ENCODE measurements at regions not wholly inside any gene's neighbourhood (a gene's known extent, or its start where the extent isn't known, plus 50 kb on each side); places are given as distances from the start of the nearest gene placed in this dataset.

DNA sequence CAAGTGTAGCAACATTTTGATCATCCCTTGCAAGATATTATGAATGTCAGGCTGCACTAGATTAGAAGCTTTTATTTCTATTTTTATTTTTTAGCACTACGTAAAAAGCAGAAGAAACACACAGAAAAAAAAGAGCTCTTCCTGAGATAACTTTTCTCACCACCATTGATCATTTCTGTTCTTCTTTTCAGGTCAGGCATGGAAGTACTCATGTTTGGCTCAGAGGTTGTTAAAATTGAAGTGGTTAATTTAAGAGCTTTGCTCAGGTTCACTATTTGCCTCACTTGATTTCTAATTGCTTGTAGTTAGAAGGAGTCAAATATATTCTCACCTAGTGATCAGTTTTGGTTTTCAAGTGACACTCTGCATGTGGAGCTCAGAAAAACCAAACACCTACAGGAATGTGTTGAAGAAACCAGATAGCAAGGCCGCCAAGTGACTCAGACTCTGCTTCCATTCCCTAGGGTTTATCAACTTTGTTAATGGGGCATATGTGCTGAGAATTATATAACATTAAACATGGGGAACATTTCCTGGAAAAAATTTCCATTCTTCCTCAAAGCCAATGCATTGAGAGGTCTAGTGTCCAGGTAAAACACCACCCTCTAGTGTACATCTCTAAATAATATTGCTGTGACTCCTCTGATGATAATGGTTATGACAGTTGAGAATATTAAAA, 679.8 kb downstream of the CETN3 start:
- no peaks in the 10 kb centered on the region for H3K9me3 ChIP-seq (ENCODE audit: insufficient read depth, low read depth, low read length)
- H3K27ac ChIP-seq (ENCODE audit: low read length): no peak overlapping the region
- H3K4me1 ChIP-seq (ENCODE audit: insufficient read depth, low read length): 0 out of 2 replicates have a peak, but pooled peaks cover 2% of the 10 kb centered on the region
- H3K4me3 ChIP-seq (ENCODE audit: low read length): no peak overlapping the region
- no peaks in the 10 kb centered on the region for H3K27me3 ChIP-seq (ENCODE audit: insufficient read depth, low read length)
- H3K9ac ChIP-seq (ENCODE audit: low read depth, low read length): no peak overlapping the region
- no peaks in the 10 kb centered on the region for H3K36me3 ChIP-seq (ENCODE audit: insufficient read depth, low read depth, low read length)

DNA sequence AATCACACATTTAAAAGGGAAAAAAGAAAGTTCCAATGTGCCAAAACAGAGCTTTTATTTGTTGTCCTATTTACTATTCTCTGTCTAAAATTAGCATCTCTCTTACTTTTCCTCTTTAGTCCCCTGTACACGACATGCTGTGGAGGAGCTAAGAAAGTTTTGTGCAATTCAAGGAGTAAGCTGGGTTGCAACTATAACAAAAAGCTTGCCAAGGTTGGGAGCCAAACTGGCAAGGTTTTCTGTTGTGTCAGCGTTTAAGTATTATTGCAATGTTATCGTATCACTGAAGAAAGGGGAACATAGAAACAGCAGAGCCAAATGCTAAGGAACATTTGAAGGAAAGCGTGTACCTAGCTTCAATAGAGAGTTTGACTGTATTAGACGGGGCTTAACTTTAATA, 680.8 kb downstream of the CETN3 start:
- H3K27ac ChIP-seq (ENCODE audit: low read length): no peak overlapping the region
- H3K9ac ChIP-seq (ENCODE audit: low read depth, low read length): no peak overlapping the region
- H3K4me1 ChIP-seq (ENCODE audit: insufficient read depth, low read length): 0 out of 2 replicates have a peak, but pooled peaks cover 2% of the 10 kb centered on the region
- H3K9me3 ChIP-seq (ENCODE audit: insufficient read depth, low read depth, low read length): no peaks in the 10 kb centered on the region
- no peak overlapping the region for H3K4me3 ChIP-seq (ENCODE audit: low read length)
- no peaks in the 10 kb centered on the region for H3K36me3 ChIP-seq (ENCODE audit: insufficient read depth, low read depth, low read length)
- no peaks in the 10 kb centered on the region for H3K27me3 ChIP-seq (ENCODE audit: insufficient read depth, low read length)

DNA sequence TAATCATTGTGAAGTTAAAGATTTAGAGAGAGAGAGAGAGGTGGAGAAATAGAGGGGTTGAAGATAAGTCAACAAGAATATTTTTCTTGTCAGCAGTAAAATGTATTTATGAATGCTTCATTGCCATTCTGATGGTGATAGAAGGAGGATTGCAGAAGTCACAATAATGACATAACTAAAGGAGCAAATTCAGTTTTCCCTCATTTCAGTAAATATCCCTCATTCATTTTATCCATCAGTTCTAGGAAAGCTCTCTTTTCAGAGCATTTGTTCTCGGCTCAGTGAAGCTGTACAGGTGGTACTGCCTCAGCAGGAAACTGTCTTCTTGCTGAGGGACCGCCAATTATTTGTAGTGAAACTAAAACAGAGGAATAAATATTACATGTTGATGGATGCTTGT, 681.4 kb downstream of the CETN3 start:
- Histone ChIP-seq H3K4me1 (ENCODE audit: insufficient read depth, low read length) (0 out of 2 replicates have a peak, but pooled peaks cover 2% of the 10 kb centered on the region), H3K27me3 (ENCODE audit: insufficient read depth, low read length) (no peaks in the 10 kb centered on the region), H3K9ac (ENCODE audit: low read depth, low read length) (no peak overlapping the region), H3K36me3 (ENCODE audit: insufficient read depth, low read depth, low read length) (no peaks in the 10 kb centered on the region), H3K27ac (ENCODE audit: low read length) (no peak overlapping the region), H3K9me3 (ENCODE audit: insufficient read depth, low read depth, low read length) (no peaks in the 10 kb centered on the region), H3K4me3 (ENCODE audit: low read length) (no peak overlapping the region)

DNA sequence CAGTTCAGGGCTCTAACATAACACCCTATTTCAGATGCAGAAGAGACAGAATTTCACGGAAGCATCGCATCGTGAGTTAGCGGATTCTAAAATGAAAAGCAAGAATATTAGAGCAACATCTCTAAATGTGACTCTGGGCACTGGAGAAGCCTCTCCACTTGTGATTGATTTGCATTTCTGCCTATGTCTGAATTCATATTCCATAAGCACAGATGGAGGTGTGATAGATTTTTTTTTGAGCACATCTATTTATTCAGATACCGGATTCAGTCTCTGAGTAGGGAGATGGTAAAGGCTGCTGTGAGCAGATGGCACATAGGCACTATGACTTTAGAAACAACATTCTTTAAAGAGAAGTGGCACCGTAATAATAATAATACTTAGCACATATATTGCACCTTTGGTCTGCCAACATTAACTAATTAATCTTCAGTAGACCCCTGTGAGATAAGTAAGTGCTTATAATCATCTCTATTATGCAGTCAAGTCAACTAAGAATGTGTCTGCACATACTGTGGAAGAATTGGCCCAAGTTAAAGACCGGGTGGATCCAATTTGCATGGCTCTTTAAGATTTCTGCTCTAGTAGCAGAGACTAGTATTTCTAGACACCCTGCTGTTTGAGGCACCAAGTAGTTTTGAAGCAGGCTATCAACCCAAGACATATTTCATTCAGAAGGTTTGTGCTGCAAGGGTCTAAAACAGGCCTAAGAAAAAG, 685.0 kb downstream of the CETN3 start:
- Histone ChIP-seq H3K9me3 (ENCODE audit: insufficient read depth, low read depth, low read length) (no peaks in the 10 kb centered on the region), H3K4me3 (ENCODE audit: low read length) (no peak overlapping the region), H3K27me3 (ENCODE audit: insufficient read depth, low read length) (no peaks in the 10 kb centered on the region), H3K4me1 (ENCODE audit: insufficient read depth, low read length) (no peaks in the 10 kb centered on the region), H3K27ac (ENCODE audit: low read length) (no peak overlapping the region), H3K36me3 (ENCODE audit: insufficient read depth, low read depth, low read length) (no peaks in the 10 kb centered on the region), H3K9ac (ENCODE audit: low read depth, low read length) (no peak overlapping the region)

DNA sequence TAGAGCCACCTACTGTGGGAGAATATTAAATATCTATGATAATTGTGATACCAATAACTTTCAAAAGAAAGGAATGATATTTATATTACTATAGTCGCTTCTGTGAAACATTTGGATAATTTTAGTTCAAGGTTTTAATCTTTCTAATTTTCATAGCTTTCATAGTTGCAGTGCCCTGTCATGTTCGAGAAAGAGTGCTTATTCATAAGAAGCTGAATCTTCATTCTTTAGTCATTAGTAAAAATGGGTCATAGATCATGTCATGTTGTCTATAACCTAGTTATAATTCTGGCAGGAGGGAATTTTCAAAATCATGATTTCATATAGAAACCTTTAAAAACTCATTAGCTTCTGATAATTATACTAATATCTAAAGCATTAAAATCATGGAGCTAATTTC, 685.6 kb downstream of the CETN3 start:
- Histone ChIP-seq H3K27ac (ENCODE audit: low read length) (no peak overlapping the region), H3K4me1 (ENCODE audit: insufficient read depth, low read length) (no peaks in the 10 kb centered on the region), H3K27me3 (ENCODE audit: insufficient read depth, low read length) (no peaks in the 10 kb centered on the region), H3K9me3 (ENCODE audit: insufficient read depth, low read depth, low read length) (no peaks in the 10 kb centered on the region), H3K4me3 (ENCODE audit: low read length) (no peak overlapping the region), H3K9ac (ENCODE audit: low read depth, low read length) (no peak overlapping the region), H3K36me3 (ENCODE audit: insufficient read depth, low read depth, low read length) (no peaks in the 10 kb centered on the region)

DNA sequence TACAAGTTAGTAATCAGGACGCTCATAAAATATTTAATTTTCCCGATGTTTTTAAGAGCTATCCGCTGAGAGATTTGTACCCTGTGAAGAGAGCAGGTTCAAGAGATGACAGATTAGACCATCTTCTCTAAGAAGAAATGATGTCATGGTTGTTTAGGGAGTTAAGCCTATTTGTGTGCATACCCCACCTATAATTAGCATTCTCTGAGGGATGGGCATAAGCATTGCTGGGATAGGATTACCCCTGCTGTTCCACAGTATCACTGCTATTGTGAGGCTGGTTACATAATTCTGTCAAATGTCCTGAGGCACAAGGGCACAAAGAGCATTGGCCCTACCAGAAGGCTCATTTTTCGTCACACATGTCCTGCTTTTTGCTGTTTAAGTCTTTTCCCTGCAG, 687.0 kb downstream of the CETN3 start:
- Histone ChIP-seq H3K9ac (ENCODE audit: low read depth, low read length) (no peak overlapping the region), H3K4me1 (ENCODE audit: insufficient read depth, low read length) (no peaks in the 10 kb centered on the region), H3K9me3 (ENCODE audit: insufficient read depth, low read depth, low read length) (no peaks in the 10 kb centered on the region), H3K36me3 (ENCODE audit: insufficient read depth, low read depth, low read length) (no peaks in the 10 kb centered on the region), H3K27ac (ENCODE audit: low read length) (no peak overlapping the region), H3K4me3 (ENCODE audit: low read length) (no peak overlapping the region), H3K27me3 (ENCODE audit: insufficient read depth, low read length) (no peaks in the 10 kb centered on the region)

DNA sequence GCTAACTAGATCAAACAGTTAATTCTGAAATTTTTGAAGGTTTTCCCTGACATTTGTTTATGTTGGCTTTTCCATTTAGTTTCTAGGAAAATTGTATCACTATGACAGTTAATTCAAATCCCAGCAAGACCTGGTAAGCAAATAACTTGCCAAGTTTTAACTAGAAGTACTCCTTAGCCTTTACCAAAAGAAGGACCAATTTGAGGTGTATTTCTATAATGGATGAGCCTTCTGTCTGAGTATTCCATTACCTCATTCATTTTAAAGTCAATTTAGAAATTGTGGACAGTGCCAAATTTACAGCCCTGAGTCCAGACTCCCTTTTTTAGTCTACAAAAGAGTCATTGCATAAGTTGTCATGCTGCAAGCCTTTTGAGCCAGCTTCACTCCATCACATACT, 687.6 kb downstream of the CETN3 start:
- Histone ChIP-seq H3K27ac (ENCODE audit: low read length) (no peak overlapping the region), H3K36me3 (ENCODE audit: insufficient read depth, low read depth, low read length) (no peaks in the 10 kb centered on the region), H3K27me3 (ENCODE audit: insufficient read depth, low read length) (no peaks in the 10 kb centered on the region), H3K9ac (ENCODE audit: low read depth, low read length) (no peak overlapping the region), H3K9me3 (ENCODE audit: insufficient read depth, low read depth, low read length) (no peaks in the 10 kb centered on the region), H3K4me1 (ENCODE audit: insufficient read depth, low read length) (no peaks in the 10 kb centered on the region), H3K4me3 (ENCODE audit: low read length) (no peak overlapping the region)

DNA sequence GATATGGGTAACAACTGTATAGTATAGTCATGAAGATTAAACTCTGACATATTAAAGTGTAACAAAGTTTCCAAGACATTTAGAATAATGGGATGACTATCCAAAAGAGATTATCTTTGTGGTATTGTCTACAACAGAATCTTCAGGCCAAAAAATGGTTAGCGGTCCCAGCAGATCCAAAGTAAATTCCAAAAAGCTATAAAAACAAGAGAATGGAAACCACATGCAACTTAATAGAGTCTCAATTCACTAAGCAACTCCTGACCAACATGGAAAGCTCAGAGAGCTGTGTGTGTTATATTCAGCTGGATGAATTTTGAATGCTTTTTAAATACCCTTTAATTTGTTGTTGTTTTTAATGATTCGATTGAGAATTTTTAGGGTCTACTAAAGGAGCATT, 688.2 kb downstream of the CETN3 start:
- H3K27me3 ChIP-seq (ENCODE audit: insufficient read depth, low read length): no peaks in the 10 kb centered on the region
- H3K27ac ChIP-seq (ENCODE audit: low read length): no peak overlapping the region
- no peaks in the 10 kb centered on the region for H3K4me1 ChIP-seq (ENCODE audit: insufficient read depth, low read length)
- no peak overlapping the region for H3K9ac ChIP-seq (ENCODE audit: low read depth, low read length)
- no peaks in the 10 kb centered on the region for H3K36me3 ChIP-seq (ENCODE audit: insufficient read depth, low read depth, low read length)
- no peak overlapping the region for H3K4me3 ChIP-seq (ENCODE audit: low read length)
- H3K9me3 ChIP-seq (ENCODE audit: insufficient read depth, low read depth, low read length): no peaks in the 10 kb centered on the region

DNA sequence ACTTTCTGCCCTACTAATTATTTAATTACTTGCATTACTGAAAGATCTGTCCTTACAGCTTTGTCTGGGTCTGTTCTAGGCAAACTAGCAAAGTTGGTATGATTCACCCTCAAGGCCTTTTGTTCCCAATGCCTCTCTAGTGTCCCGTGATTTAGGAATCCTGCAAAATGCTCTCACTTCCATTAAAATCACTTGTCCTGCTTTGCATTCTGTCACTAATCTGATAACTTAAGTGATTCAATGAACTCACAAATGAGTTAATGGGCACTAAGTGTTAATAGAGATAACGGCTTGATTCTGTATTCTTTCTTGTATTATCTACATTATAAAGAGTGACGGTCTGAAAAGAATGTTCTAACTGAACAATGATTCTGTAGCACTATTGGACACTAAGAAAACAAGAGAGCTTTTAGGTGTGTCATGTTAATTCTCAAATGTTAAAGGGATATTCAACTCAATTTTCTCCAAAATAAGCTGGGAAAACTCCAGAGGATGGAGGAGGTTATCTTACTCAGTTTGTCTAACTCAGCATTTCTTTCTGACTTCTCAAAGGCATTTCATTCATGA, 697.3 kb downstream of the CETN3 start:
- Histone ChIP-seq H3K4me1 (ENCODE audit: insufficient read depth, low read length) (peaks cover 7% of the 10 kb centered on the region; the same call in 1 of the 2 replicates), H3K27ac (ENCODE audit: low read length) (no peak overlapping the region), H3K9ac (ENCODE audit: low read depth, low read length) (no peak overlapping the region), H3K4me3 (ENCODE audit: low read length) (no peak overlapping the region), H3K36me3 (ENCODE audit: insufficient read depth, low read depth, low read length) (no peaks in the 10 kb centered on the region), H3K9me3 (ENCODE audit: insufficient read depth, low read depth, low read length) (no peaks in the 10 kb centered on the region), H3K27me3 (ENCODE audit: insufficient read depth, low read length) (no peaks in the 10 kb centered on the region)

DNA sequence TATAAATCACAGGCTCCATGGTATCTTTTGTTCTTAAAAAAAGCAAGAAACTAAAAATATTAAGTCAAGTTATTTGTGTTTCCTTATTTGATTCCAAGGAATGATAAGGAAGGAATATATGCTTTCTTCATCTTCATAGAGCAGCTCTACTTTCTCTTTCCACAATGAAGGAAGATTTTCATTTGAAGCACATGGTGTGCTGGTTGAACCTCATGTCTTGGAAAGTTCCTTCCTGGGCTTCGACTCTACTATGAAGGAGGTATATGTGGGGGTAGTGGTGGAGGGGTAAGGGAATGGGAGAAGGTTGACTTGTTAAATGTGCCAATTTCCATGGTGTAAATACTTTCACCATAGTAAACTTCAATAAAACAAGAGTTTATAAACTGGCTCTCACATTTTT, 698.0 kb downstream of the CETN3 start:
- Histone ChIP-seq H3K4me1 (ENCODE audit: insufficient read depth, low read length) (peaks cover 11% of the 10 kb centered on the region; the same call in 1 of the 2 replicates), H3K9me3 (ENCODE audit: insufficient read depth, low read depth, low read length) (no peaks in the 10 kb centered on the region), H3K27ac (ENCODE audit: low read length) (no peak overlapping the region), H3K9ac (ENCODE audit: low read depth, low read length) (no peak overlapping the region), H3K4me3 (ENCODE audit: low read length) (no peak overlapping the region), H3K36me3 (ENCODE audit: insufficient read depth, low read depth, low read length) (no peaks in the 10 kb centered on the region), H3K27me3 (ENCODE audit: insufficient read depth, low read length) (no peaks in the 10 kb centered on the region)

DNA sequence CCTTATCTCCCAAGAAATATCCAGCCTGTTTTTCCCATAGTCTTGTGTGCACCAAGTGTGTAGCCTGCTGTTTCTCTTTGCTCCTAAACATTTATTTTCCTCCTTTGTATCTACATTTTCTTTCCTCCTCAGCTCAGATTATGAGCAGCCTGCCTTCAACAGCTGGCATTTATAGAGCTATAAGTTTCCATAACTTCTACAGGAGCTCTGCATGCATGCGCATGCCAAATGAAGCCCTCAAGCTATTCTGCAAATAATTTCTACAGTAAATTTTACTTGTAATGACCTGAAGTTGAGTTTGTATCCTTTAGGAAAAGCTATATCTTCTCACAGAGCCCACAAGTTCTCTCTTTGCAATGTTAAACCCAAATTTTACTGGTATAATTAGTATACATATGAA, 699.5 kb downstream of the CETN3 start:
- no peaks in the 10 kb centered on the region for H3K9me3 ChIP-seq (ENCODE audit: insufficient read depth, low read depth, low read length)
- H3K4me1 ChIP-seq (ENCODE audit: insufficient read depth, low read length): peaks cover 26% of the 10 kb centered on the region
- H3K9ac ChIP-seq (ENCODE audit: low read depth, low read length): no peak overlapping the region
- no peaks in the 10 kb centered on the region for H3K36me3 ChIP-seq (ENCODE audit: insufficient read depth, low read depth, low read length)
- no peak overlapping the region for H3K4me3 ChIP-seq (ENCODE audit: low read length)
- no peak overlapping the region for H3K27ac ChIP-seq (ENCODE audit: low read length)
- H3K27me3 ChIP-seq (ENCODE audit: insufficient read depth, low read length): no peaks in the 10 kb centered on the region

DNA sequence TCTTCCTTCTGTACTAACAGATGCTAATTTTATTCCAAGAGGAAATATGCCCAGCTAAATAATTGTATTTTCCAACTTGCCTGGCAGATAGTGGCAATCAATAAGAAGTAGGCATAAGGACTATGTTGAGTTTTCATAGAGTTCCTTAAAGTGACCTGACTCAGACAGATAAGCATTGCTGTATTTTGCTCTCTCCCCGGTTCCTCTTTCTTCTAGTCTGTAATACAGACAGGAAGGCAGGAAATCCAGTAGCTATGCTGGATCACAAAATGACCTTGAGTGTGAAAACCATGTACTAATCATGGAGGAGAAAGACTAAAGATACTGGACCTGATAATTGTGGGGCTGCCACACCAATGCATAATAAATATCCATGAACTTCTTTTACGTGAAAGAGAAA, 701.7 kb downstream of the CETN3 start:
- peaks cover 45% of the 10 kb centered on the region for H3K4me1 ChIP-seq (ENCODE audit: insufficient read depth, low read length)
- no peaks in the 10 kb centered on the region for H3K9me3 ChIP-seq (ENCODE audit: insufficient read depth, low read depth, low read length)
- no peak overlapping the region for H3K4me3 ChIP-seq (ENCODE audit: low read length)
- no peaks in the 10 kb centered on the region for H3K36me3 ChIP-seq (ENCODE audit: insufficient read depth, low read depth, low read length)
- no peak overlapping the region for H3K9ac ChIP-seq (ENCODE audit: low read depth, low read length)
- no peaks in the 10 kb centered on the region for H3K27me3 ChIP-seq (ENCODE audit: insufficient read depth, low read length)
- H3K27ac ChIP-seq (ENCODE audit: low read length): no peak overlapping the region

All from iPS-20b (cell line).